Ovary (tissue), 3 donors: ENCODE measurements at regions not wholly inside any gene's neighbourhood (a gene's known extent, or its start where the extent isn't known, plus 50 kb on each side); places are given as distances from the start of the nearest gene placed in this dataset.

Source experiments
- EP300 ChIP-seq: sonication (generic); formaldehyde crosslinking; IDR thresholded peaks from one replicate; pipeline ENCODE4 v1.6.1; 2017; ENCODE audit warnings: antibody characterized with exemption
- POLR2A ChIP-seq: fragments of 450-650 bp; IDR thresholded peaks from one replicate; pipeline ENCODE4 v1.6.1; 2017; ENCODE audit warnings: antibody characterized with exemption, mild to moderate bottlenecking, moderate library complexity
- TF ChIP-seq, protein P1 (sequence below), 3 donors: fragments of 450-650 bp in 2 of 3; fragments of 200-600 bp in 1 of 3; IDR thresholded peaks; one replicate each; pipeline versions ENCODE4 v1.5.1 to v1.8.0; 2016 to 2022; ENCODE audit warnings: antibody characterized with exemption in 3 of 3, mild to moderate bottlenecking in 1 of 3
- donor health status: DM: no; HTN: no; CAD: no.

DNA sequence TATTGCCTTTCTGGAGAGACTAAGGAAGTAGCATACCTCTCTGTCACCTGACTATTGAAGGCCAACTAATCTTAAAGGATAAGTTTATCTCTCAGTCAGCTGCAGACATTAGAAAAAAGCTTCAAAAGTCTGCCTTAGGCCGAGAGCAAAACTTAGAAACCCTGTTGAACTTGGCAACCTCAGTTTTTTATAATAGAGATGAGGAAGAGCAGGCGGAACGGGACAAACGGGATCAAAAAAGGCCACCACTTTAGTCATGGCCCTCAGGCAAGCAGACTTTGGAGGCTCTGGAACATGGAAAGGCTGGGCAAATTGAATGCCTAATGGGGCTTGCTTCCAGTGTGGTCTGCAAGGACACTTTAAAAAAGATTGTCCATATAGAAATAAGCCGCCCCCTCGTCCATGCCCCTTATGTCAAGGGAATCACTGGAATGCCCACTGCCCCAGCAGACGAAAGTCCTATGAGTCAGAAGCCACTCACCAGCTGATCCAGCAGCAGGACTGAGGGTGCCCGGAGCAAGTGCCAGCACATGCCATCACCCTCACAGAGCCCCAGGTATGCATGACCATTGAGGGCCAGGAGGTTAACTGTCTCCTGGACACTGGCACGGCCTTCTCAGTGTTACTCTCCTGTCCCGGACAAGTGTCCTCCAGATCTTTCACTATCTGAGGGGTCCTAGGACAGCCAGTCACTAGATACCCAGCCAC lies 61.5 kb upstream of the FAM98A start:
- TF ChIP-seq, protein P1, sequence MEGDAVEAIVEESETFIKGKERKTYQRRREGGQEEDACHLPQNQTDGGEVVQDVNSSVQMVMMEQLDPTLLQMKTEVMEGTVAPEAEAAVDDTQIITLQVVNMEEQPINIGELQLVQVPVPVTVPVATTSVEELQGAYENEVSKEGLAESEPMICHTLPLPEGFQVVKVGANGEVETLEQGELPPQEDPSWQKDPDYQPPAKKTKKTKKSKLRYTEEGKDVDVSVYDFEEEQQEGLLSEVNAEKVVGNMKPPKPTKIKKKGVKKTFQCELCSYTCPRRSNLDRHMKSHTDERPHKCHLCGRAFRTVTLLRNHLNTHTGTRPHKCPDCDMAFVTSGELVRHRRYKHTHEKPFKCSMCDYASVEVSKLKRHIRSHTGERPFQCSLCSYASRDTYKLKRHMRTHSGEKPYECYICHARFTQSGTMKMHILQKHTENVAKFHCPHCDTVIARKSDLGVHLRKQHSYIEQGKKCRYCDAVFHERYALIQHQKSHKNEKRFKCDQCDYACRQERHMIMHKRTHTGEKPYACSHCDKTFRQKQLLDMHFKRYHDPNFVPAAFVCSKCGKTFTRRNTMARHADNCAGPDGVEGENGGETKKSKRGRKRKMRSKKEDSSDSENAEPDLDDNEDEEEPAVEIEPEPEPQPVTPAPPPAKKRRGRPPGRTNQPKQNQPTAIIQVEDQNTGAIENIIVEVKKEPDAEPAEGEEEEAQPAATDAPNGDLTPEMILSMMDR (IDR thresholded peaks at IDR 0.05) = no peak
- TF ChIP-seq POLR2A = no peak
- no peak for TF ChIP-seq EP300
